ENCODE measurements at regions not wholly inside any gene's neighbourhood (a gene's known extent, or its start where the extent isn't known, plus 50 kb on each side); places are given as distances from the start of the nearest gene placed in this dataset.

DNA sequence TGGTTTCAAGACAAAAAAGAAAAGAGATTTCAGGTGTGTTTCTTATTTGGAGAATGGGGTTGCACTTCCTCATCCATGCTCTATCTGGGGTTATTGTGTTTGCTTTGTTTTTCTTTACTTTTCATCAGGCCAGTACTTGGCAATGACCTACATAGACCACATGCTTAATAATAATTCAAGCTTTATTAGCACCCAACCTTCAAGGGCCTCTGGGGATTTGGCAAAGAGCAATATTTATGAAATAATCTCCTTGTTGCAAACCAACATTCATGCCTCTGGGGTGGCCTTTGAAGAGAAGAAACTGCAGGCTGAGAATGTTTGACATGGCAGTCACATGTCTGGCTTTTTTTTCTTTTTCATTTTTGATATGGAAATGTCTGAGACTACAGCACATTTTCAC, 68.2 kb upstream of the SNRK start:
- Histone ChIP-seq H3K27ac (no peak overlapping the region), H3K36me3 (ENCODE audit: low read depth, missing control alignments) (no peaks in the 10 kb centered on the region), H3K4me3 (no peak overlapping the region), H3K4me1 (no peaks in the 10 kb centered on the region), H3K9me3 (no peaks in the 10 kb centered on the region), H3K27me3 (no peaks in the 10 kb centered on the region)
- intact Hi-C loops (cut with DNase I; ENCODE audit: low total_unique reads) = no loop called here
- DNase-seq = no peak
- TF ChIP-seq POLR2A (IDR thresholded peaks at IDR 0.05) = no peak
- TF ChIP-seq, protein P1, sequence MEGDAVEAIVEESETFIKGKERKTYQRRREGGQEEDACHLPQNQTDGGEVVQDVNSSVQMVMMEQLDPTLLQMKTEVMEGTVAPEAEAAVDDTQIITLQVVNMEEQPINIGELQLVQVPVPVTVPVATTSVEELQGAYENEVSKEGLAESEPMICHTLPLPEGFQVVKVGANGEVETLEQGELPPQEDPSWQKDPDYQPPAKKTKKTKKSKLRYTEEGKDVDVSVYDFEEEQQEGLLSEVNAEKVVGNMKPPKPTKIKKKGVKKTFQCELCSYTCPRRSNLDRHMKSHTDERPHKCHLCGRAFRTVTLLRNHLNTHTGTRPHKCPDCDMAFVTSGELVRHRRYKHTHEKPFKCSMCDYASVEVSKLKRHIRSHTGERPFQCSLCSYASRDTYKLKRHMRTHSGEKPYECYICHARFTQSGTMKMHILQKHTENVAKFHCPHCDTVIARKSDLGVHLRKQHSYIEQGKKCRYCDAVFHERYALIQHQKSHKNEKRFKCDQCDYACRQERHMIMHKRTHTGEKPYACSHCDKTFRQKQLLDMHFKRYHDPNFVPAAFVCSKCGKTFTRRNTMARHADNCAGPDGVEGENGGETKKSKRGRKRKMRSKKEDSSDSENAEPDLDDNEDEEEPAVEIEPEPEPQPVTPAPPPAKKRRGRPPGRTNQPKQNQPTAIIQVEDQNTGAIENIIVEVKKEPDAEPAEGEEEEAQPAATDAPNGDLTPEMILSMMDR (IDR thresholded peaks at IDR 0.05) = no peak

DNA sequence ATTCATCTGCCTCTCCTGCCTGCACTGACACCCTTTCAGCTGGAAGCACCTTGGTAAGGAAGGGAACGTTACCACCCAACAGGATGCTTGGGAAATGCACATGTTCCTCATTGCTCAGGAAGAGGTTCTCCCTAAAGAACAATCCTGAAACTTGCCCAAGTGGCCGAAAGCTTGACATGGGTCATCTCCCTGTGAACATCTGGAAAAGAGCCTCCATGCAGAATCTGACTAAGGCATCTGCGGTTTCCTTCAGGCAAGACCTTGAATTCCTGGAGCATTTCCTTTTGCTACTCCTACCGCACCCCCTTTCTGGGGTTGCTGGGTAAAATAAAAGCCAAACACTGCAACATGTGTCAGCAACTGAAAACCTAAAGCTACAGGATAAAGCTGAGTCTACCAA, 68.7 kb upstream of the SNRK start:
- Histone ChIP-seq H3K36me3 (ENCODE audit: low read depth, missing control alignments) (no peaks in the 10 kb centered on the region), H3K4me1 (no peaks in the 10 kb centered on the region), H3K4me3 (no peak overlapping the region), H3K27me3 (no peaks in the 10 kb centered on the region), H3K27ac (no peak overlapping the region), H3K9me3 (no peaks in the 10 kb centered on the region)
- TF ChIP-seq POLR2A (IDR thresholded peaks at IDR 0.05) = no peak
- TF ChIP-seq, protein P1 (IDR thresholded peaks at IDR 0.05) = no peak
- WGBS, 2 donors = 76 to 86% methylated on average over 4 of the region's 4 CpGs
- DNase-seq = no peak
- intact Hi-C loops (cut with DNase I; ENCODE audit: low total_unique reads) = no loop called here

DNA sequence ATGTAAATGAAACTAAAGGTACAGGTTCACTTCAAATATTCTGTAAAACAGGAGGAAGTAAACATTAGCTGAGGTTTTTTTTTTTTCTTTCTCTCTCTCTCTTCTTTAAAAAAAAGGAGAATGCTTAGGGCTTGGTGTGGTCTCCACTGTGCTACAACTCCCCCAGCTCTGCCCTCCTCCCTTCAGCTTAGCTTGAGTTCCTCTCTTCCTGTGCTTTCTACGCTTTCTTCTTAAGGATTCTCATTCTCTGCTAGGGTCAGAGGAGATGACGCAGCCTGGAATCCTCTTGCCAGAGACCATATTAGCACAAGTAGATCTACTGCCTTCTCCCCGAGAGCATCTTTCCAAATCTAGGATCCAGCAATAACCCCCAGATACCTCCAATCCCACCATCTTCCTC, 69.1 kb upstream of the SNRK start:
- TF ChIP-seq, protein P1 (IDR thresholded peaks at IDR 0.05) = no peak
- no peak for TF ChIP-seq POLR2A (IDR thresholded peaks at IDR 0.05)
- H3K9me3 ChIP-seq = no peaks in the 10 kb centered on the region
- no peaks in the 10 kb centered on the region for H3K27me3 ChIP-seq
- WGBS, 2 donors = 90 to 92% methylated on average over 3 of the region's 3 CpGs
- DNase-seq = no peak
- intact Hi-C loops (cut with DNase I; ENCODE audit: low total_unique reads) = no loop called here
- H3K36me3 ChIP-seq (ENCODE audit: low read depth, missing control alignments) = no peaks in the 10 kb centered on the region
- H3K4me1 ChIP-seq = no peaks in the 10 kb centered on the region
- H3K4me3 ChIP-seq = no peak overlapping the region
- no peak overlapping the region for H3K27ac ChIP-seq

DNA sequence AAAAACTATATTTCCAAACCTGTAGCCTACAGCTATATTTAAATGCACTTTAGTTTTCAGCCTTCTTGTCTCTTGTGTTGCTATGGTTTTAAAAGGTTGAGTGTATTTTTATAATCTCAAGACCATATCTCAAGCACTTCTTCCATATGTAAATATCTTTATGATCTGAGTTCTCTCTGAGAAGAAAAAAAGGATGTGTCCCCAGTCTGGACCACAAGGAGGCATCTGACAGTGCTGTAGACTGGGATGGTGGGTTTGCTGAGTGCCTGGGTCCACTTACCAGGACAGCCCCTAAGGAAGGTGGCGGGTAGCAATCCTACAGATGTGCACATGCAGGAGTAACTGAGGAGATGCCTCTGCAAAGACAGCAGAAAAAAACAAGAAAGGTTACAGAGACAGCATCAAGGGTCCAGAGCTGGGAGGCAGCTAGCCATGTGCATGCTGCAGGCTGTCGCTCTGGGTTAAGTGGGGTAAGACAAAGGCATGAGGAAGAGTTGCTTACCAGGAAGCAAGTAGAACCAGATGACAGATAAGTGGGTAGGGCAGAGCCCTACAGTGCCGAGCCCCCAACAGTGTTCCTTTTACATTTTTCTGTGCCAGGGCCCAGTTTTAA, 70.6 kb upstream of the SNRK start:
- no peak for DNase-seq
- no peaks in the 10 kb centered on the region for H3K9me3 ChIP-seq
- intact Hi-C loops (cut with DNase I; ENCODE audit: low total_unique reads) = no loop called here
- no peaks in the 10 kb centered on the region for H3K4me1 ChIP-seq
- no peak overlapping the region for H3K27ac ChIP-seq
- TF ChIP-seq POLR2A (IDR thresholded peaks at IDR 0.05) = no peak
- TF ChIP-seq, protein P1 (IDR thresholded peaks at IDR 0.05) = no peak
- WGBS, 2 donors = 93 to 98% methylated on average over 3 of the region's 3 CpGs
- H3K4me3 ChIP-seq = no peak overlapping the region
- no peaks in the 10 kb centered on the region for H3K27me3 ChIP-seq
- H3K36me3 ChIP-seq (ENCODE audit: low read depth, missing control alignments) = no peaks in the 10 kb centered on the region

DNA sequence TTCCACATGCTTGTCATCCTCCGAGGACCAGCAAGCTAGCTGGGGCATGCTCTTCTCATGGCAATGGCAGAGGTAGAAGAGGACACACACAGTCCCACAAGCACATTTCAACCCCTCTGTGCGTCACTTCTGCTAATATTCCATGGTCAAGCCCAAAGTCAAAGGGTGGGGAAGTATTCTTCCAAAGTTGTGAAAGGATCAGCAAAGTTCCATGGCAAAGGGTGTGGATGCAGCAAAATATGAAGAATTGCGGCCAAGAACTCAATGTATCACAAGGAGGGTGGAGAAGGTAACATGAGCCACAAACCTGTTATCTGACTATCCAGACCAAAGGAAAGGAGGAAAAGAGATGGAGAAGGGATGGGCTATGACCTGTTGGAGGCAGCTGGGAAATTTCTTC, 71.2 kb upstream of the SNRK start:
- DNase-seq = no peak
- no peak for TF ChIP-seq POLR2A (IDR thresholded peaks at IDR 0.05)
- TF ChIP-seq, protein P1 (IDR thresholded peaks at IDR 0.05) = no peak
- Histone ChIP-seq H3K9me3 (no peaks in the 10 kb centered on the region), H3K27me3 (no peaks in the 10 kb centered on the region), H3K4me3 (no peak overlapping the region), H3K27ac (no peak overlapping the region), H3K4me1 (no peaks in the 10 kb centered on the region), H3K36me3 (ENCODE audit: low read depth, missing control alignments) (no peaks in the 10 kb centered on the region)
- intact Hi-C loops (cut with DNase I; ENCODE audit: low total_unique reads) = no loop called here
- 88 to 89% methylated on average over 3 of the region's 3 CpGs for whole genome bisulfite sequencing, 2 donors
